Adipocyte (in vitro differentiated cells): ENCODE measurements at regions not wholly inside any gene's neighbourhood (a gene's known extent, or its start where the extent isn't known, plus 50 kb on each side); places are given as distances from the start of the nearest gene placed in this dataset.

Experiments
- DNase-seq: peaks from one replicate; pipeline ENCODE4 v3.0.0-alpha.2; 2015; ENCODE audit warnings: low read depth
- H3K27me3 ChIP-seq: replicated peaks from 2 replicates; pipeline ENCODE4 v1.7.0; 2013; ENCODE audit warnings: mild to moderate bottlenecking, low read length, moderate library complexity; ENCODE audit not compliant: control insufficient read depth, insufficient read depth
- H3K36me3 ChIP-seq: 2 replicates; pipeline ENCODE4 v1.7.0; 2013; ENCODE audit warnings: low read length, mild to moderate bottlenecking, moderate library complexity; ENCODE audit not compliant: control insufficient read depth, insufficient read depth, severe bottlenecking
- H3K4me1 ChIP-seq: 2 replicates; pipeline ENCODE4 v1.7.0; 2013; ENCODE audit warnings: mild to moderate bottlenecking, low read length, moderate library complexity; ENCODE audit not compliant: control insufficient read depth, insufficient read depth
- H3K4me3 ChIP-seq: 2 replicates; pipeline ENCODE4 v1.7.0; 2013; ENCODE audit warnings: mild to moderate bottlenecking, low read length, moderate library complexity
- H3K9ac ChIP-seq: 2 replicates; pipeline ENCODE4 v1.7.0; 2013; ENCODE audit warnings: mild to moderate bottlenecking, low read length, moderate library complexity
- H3K9me3 ChIP-seq: 2 replicates; pipeline ENCODE4 v1.7.0; 2013; ENCODE audit warnings: mild to moderate bottlenecking, low read length, moderate library complexity; ENCODE audit not compliant: control insufficient read depth

- Histone ChIP-seq H3K27me3 (no peaks in the 10 kb centered on the region), H3K4me1 (peaks cover 9% of the 10 kb centered on the region), H3K9ac (peak overlapping the region; percentile 24), H3K4me3 (peak overlapping the region; percentile 57), H3K9me3 (no peaks in the 10 kb centered on the region), H3K36me3 (no peaks in the 10 kb centered on the region)
- DNase-seq, result no peak
Measured at GRCh38 chr4:182139491-182139890, 103.7 kb upstream of the TENM3 start.

- no peak overlapping the region for H3K4me3 ChIP-seq
Measured at GRCh38 chr4:182140547-182140946, 102.7 kb upstream of the TENM3 start.

GRCh38 chr4:182141061-182141460, 102.1 kb upstream of the TENM3 start:
- Histone ChIP-seq H3K4me1 (peaks cover 17% of the 10 kb centered on the region), H3K4me3 (no peak overlapping the region), H3K9ac (no peak overlapping the region), H3K27me3 (no peaks in the 10 kb centered on the region), H3K36me3 (no peaks in the 10 kb centered on the region), H3K9me3 (no peaks in the 10 kb centered on the region)
- no peak for DNase-seq

More at GRCh38 chr4:182140547-182140946, 102.7 kb upstream of the TENM3 start:
- Histone ChIP-seq H3K4me1 (peaks cover 12% of the 10 kb centered on the region), H3K9me3 (no peaks in the 10 kb centered on the region), H3K9ac (no peak overlapping the region), H3K36me3 (no peaks in the 10 kb centered on the region), H3K27me3 (no peaks in the 10 kb centered on the region)
- DNase-seq, result no peak

GRCh38 chr4:182142176-182143085, 100.8 kb upstream of the TENM3 start:
- peak overlapping the region; percentile 96 for H3K4me3 ChIP-seq
- no peaks in the 10 kb centered on the region for H3K9me3 ChIP-seq
- H3K9ac ChIP-seq, result peak overlapping the region; percentile 93
- peaks cover 17% of the 10 kb centered on the region for H3K4me1 ChIP-seq
- DNase-seq, result peak; percentile 40
- no peaks in the 10 kb centered on the region for H3K27me3 ChIP-seq
- no peaks in the 10 kb centered on the region for H3K36me3 ChIP-seq

- H3K4me3 ChIP-seq, result peak overlapping the region; percentile 96
- H3K9me3 ChIP-seq, result no peaks in the 10 kb centered on the region
- peaks cover 18% of the 10 kb centered on the region for H3K4me1 ChIP-seq
- H3K36me3 ChIP-seq, result no peaks in the 10 kb centered on the region
- H3K9ac ChIP-seq, result peak overlapping the region; percentile 93
- peak; percentile 51 for DNase-seq
- H3K27me3 ChIP-seq, result no peaks in the 10 kb centered on the region
Measured at GRCh38 chr4:182143086-182143821, 99.9 kb upstream of the TENM3 start.

GRCh38 chr4:182143822-182144625, 99.2 kb upstream of the TENM3 start:
- H3K36me3 ChIP-seq, result no peaks in the 10 kb centered on the region
- peak overlapping the region; percentile 93 for H3K9ac ChIP-seq
- H3K27me3 ChIP-seq, result no peaks in the 10 kb centered on the region
- H3K9me3 ChIP-seq, result no peaks in the 10 kb centered on the region
- peak; percentile 74 for DNase-seq
- H3K4me1 ChIP-seq, result peaks cover 20% of the 10 kb centered on the region
- peak overlapping the region; percentile 96 for H3K4me3 ChIP-seq

- Histone ChIP-seq H3K36me3 (no peaks in the 10 kb centered on the region), H3K9me3 (no peaks in the 10 kb centered on the region), H3K4me3 (peak overlapping the region; percentile 89), H3K27me3 (no peaks in the 10 kb centered on the region), H3K4me1 (peaks cover 17% of the 10 kb centered on the region), H3K9ac (peak overlapping the region; percentile 87)
- DNase-seq, result peak; percentile 36
Measured at GRCh38 chr4:182144626-182145333, 98.4 kb upstream of the TENM3 start.

- peaks cover 17% of the 10 kb centered on the region for H3K4me1 ChIP-seq
- peak overlapping the region; percentile 89 for H3K4me3 ChIP-seq
- H3K9me3 ChIP-seq, result no peaks in the 10 kb centered on the region
- no peak for DNase-seq
- H3K9ac ChIP-seq, result peak overlapping the region; percentile 87
- H3K27me3 ChIP-seq, result no peaks in the 10 kb centered on the region
- no peaks in the 10 kb centered on the region for H3K36me3 ChIP-seq
Measured at GRCh38 chr4:182145334-182145905, 97.8 kb upstream of the TENM3 start.

- peaks cover 12% of the 10 kb centered on the region for H3K4me1 ChIP-seq
- H3K4me3 ChIP-seq, result no peak overlapping the region
- H3K9ac ChIP-seq, result no peak overlapping the region
- no peaks in the 10 kb centered on the region for H3K9me3 ChIP-seq
- no peaks in the 10 kb centered on the region for H3K27me3 ChIP-seq
- no peak for DNase-seq
- H3K36me3 ChIP-seq, result no peaks in the 10 kb centered on the region
Measured at GRCh38 chr4:182147391-182147790, 95.8 kb upstream of the TENM3 start.

GRCh38 chr4:182150645-182151044, 92.6 kb upstream of the TENM3 start:
- no peaks in the 10 kb centered on the region for H3K9me3 ChIP-seq
- H3K4me1 ChIP-seq, result peaks cover 8% of the 10 kb centered on the region
- no peak overlapping the region for H3K4me3 ChIP-seq
- H3K9ac ChIP-seq, result no peak overlapping the region
- H3K36me3 ChIP-seq, result no peaks in the 10 kb centered on the region
- H3K27me3 ChIP-seq, result no peaks in the 10 kb centered on the region
- no peak for DNase-seq
